Keratinocyte (primary cell): ENCODE measurements at regions not wholly inside any gene's neighbourhood (a gene's known extent, or its start where the extent isn't known, plus 50 kb on each side); places are given as distances from the start of the nearest gene placed in this dataset.

Experiments used
- CTCF ChIP-seq, 3 experiments: IDR thresholded peaks in 1 of 3; conservative IDR thresholded peaks in 1 of 3; optimal IDR thresholded peaks in 1 of 3; 2 replicates in 2 of 3; 3 replicates in 1 of 3; pipeline versions ENCODE3 to v1.5.1; 2011; ENCODE audit warnings: low read length in 3 of 3, mild to moderate bottlenecking in 3 of 3, moderate library complexity in 2 of 3, control low read depth in 1 of 3, inconsistent platforms in 1 of 3; ENCODE audit not compliant: insufficient read depth in 2 of 3; ENCODE audit errors: extremely low read depth in 1 of 3
- EZH2 ChIP-seq: IDR thresholded peaks from one replicate; pipeline ENCODE4 v1.6.1; 2012; ENCODE audit warnings: inconsistent platforms, mild to moderate bottlenecking, low read length, moderate library complexity

- TF ChIP-seq EZH2 (no peak), CTCF (optimal IDR thresholded peaks at IDR 0.05 in 1 of 3, IDR thresholded peaks at IDR 0.05 in 1 of 3, conservative IDR thresholded peaks at IDR 0.05 in 1 of 3; ENCODE audit: extremely low read depth in 1 of 3, insufficient read depth in 2 of 3, low read length in 3 of 3) (no peak)
Observed at GRCh38 chr2:34578641-34579040, 979.5 kb upstream of the FAM98A start.
